GM08714 (cell line): ENCODE measurements at regions not wholly inside any gene's neighbourhood (a gene's known extent, or its start where the extent isn't known, plus 50 kb on each side); places are given as distances from the start of the nearest gene placed in this dataset.
"Not testable (repeated sequence)": the region's sequence is repeated elsewhere in the genome, so short reads cannot be mapped to it uniquely, and the experiment has no call there.

Experiments used
- H3K4me3 ChIP-seq: fragments of 200-500 bp; sonication (Bioruptor generic); 2 replicates; pipeline ENCODE4 v1.5.1; 2014; ENCODE audit warnings: mild to moderate bottlenecking, low read length, inconsistent platforms
- ZNF274 ChIP-seq: IDR thresholded peaks from 2 replicates; pipeline ENCODE4 v1.6.1; 2012; ENCODE audit warnings: mild to moderate bottlenecking, low read depth, low read length

DNA sequence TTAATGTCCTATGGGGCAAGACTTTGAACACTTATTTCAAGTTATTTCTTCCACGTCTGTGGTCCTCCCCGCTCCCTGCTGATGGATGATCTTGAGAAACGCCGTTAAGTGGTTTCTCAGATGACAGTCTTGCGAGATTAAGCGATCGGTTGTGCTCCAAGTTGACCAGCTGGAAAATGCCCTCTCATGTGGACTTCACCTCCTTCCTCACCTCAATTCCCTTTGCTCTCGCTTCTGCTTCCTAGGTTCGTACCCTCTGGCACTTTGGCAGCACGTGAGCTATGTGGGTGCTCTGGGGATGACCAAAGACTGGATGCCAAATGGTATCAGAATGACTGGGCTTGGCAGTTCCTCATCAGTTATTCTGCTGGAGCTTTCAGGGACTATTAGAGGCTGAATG, 480.0 kb downstream of the ZNF536 start:
- no peak for TF ChIP-seq ZNF274
- H3K4me3 ChIP-seq: no peak overlapping the region

DNA sequence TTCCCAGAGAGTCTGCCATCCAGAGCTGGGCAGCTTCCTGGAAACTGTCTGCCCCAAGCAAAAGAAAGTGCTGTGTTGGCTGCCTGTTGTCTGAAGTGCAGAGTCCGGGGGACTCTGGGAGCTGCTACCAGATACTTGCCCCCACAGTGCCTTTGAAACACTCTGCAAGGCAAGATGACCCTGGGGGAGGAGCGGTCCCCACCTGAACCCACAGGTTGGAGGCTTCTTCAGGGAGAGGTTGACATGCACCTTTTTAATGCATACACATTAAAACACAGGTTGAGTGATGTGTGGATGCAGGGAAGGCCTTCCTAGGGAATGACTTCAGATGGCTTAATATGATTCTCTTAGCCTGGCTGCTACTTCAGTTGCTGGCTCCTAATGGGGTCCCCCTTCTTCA, 479.5 kb downstream of the ZNF536 start:
- no peak for TF ChIP-seq ZNF274

DNA sequence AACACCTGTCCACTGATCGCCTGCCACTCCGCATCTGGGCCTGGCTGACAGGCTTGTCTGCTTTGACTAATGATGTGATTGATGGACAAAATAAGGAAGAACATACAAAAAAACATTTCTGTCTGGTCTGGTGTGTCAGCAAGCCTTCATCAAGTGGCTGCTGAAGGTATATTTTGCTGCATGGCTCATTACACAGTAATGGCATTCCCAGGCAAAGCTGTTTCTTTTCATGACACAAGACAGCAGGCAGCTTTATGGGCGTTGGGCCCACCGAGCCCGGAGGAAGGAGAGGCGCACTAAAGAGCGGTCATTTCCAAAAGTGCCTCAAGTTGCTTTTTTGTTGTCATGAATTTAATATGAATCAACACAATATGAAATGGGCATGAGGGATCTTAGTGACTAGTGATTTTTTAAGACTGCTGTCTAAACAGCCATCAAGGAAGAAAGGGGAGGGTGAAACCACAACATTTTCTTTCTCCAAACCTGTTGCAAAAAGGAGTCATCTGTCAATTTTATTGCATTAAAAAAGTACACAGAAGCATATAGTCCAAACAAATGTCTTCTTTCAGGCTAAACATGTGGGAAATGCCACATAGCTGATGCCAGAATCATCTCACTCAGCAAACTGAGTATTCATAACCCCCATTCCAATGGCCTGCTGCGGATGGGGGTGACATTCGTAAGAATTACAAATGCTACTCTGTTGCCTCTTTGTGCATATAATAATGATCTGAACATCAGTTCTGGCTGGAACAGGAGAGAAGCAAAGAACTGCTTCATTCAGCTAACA, 476.6 kb downstream of the ZNF536 start:
- TF ChIP-seq ZNF274: no peak
- H3K4me3 ChIP-seq: no peak overlapping the region

More for the DNA sequence above, 479.5 kb downstream of the ZNF536 start:
- H3K4me3 ChIP-seq: no peak overlapping the region

DNA sequence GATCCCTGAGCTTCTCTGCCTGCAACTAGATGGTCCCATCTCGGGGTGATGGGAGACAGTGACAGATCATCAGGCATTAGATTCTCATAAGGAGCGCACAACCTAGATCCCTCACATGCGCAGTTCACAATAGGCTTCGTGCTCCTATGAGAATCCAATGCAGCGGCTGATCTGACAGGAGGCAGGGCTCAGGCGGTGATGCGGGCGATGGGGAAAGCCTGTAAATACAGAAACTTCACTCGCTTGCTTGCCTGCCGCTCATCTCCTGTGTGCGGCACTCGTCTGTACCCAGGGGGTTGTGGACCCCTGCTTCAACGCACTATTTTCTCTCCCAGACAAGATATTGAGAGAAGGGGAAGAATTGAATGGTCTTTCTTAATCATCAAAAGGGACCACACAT, 473.9 kb downstream of the ZNF536 start:
- TF ChIP-seq ZNF274: no peak
- no peak overlapping the region for H3K4me3 ChIP-seq

DNA sequence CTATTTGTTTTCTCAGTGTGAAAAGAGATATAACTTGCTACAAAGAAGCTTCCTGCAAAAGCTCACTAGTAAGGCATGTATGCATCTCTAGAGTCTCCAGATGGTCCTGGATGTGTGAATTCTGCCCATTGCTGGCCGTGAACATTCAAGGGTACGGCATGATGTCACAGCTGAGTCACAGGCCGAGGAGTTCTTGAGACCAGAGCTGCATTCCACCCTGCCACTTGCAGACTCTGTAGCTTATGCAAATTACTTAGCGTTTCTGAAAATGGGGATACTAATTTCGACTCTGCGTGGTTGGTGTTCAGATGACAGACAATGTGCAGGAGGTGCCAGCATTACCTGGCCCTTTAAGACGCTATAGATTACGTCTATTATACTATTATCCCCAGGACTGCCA, 470.7 kb downstream of the ZNF536 start:
- TF ChIP-seq ZNF274: no peak
- no peak overlapping the region for H3K4me3 ChIP-seq

DNA sequence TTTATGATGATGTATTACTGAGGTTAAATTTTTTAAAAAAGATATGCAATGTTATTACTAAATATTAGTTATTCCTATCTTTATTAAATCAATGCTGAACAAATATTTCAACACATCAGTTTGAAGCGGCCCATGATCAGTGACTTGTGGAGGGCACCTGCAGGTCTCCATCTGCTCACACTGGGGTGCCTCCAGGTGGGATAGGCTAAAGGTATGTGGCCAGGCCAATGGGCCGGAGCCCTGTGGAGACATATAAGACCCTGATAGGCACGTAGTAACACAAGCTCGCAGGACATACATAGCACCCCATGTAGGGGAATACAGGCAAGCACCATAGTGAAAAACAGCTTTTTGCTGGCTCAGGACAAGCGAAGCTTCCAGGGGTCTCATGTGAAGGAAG, 469.8 kb downstream of the ZNF536 start:
- TF ChIP-seq ZNF274: no peak
- no peak overlapping the region for H3K4me3 ChIP-seq

DNA sequence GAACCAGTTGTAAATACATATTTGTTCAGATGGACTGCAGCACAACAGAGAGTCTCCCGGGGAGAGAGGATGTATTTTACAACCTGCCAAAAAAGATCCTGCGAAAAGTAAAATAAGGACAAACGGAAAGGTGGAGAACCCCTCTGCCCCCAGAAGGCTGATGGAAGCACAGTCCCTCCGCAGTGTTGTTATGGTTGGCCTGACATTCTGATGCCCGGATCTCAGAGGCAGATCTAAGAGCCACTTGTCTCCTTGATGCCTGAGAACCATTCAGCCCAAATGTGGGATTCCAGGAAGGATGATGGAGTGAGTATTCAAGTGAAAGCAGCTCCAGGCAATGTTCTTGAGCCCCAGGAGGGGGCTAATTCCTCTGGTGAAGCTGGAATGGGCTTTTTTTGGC, 458.7 kb downstream of the ZNF536 start:
- no peak for TF ChIP-seq ZNF274
- H3K4me3 ChIP-seq: no peak overlapping the region

DNA sequence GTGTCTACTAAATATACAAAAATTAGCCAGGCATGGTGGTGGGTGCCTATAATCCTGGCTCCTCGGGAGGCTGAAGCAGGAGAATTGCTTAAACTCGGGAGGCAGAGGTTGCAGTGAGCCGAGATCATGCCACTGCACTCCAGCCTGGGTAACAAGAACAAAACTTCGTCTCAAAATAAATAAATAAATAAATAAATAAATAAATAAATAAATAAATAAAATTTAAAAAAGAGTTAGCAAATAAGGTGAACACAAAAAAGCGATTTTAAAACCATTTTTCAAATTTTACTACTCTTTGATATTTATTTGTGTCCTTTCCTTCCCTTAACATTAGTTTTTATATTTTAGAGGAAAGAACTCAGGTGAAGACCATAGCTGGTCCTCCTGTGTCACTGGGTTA, 453.3 kb downstream of the ZNF536 start:
- H3K4me3 ChIP-seq: not testable (repeated sequence)

DNA sequence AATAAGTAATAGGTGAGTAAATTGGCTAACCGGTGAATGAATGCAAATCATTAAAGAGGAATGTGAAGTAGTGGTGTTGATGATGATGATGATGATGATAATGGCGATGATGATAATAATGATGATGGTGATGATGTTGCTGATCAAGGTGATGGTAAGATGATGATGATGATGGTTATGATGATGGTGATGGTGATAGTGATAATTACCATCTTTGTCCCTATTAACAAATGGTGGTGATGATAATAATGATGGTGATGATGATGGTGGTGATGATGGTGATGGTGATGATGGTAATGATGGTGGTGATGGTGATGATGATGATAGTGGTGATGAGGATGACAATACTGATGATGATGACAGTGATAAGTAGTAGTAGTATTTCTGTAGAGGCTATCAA, 452.6 kb downstream of the ZNF536 start:
- H3K4me3 ChIP-seq: no peak overlapping the region
- TF ChIP-seq ZNF274: no peak

DNA sequence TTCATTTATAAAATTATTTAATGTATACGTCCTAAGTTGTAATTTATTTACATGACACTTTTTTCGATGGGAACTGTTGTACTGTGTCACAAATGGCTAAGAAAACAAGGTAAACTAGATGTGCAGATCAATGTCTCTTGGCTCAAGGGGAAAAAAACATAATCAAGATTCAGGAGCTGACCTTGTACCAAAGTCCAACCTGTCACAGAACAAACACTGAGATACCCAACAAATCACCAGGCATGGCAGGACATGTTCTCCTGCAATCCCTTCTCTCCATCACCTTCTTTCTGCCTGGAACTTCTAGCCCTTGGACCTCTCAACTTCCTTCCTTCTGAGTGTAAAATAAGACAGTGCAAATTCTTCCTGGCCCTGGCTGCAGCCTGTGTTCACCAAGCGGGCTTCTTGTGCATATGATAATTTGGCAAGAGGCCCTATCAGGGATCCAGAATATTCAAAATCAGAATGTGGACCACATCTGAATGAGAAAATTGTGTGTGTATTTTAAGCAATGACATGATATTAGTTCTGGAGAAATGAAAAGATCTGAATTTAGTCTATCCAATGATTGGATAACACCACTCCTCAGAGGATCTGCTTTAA, 445.9 kb downstream of the ZNF536 start:
- TF ChIP-seq ZNF274: no peak

DNA sequence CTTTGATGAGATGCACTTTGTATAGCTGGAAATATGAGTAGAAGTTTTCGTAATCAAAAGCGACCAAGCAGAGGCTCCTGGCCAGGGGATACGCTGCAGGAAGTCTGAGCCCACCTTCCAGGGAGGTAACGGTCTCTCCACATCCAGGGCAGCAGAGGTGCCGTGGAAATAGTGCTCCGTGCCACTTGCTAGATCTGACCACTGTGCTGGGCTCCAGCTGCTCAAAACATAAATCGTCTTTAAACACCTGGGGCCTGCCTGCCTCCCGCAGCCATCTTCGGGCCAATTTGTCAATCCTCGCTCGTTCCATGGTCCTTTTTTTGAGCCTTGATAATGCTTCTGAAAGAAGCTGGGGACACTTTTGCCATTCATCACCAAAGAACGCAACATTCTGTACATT, 445.0 kb downstream of the ZNF536 start:
- H3K4me3 ChIP-seq: no peak overlapping the region
- no peak for TF ChIP-seq ZNF274

More for the DNA sequence above, 445.9 kb downstream of the ZNF536 start:
- H3K4me3 ChIP-seq: no peak overlapping the region

DNA sequence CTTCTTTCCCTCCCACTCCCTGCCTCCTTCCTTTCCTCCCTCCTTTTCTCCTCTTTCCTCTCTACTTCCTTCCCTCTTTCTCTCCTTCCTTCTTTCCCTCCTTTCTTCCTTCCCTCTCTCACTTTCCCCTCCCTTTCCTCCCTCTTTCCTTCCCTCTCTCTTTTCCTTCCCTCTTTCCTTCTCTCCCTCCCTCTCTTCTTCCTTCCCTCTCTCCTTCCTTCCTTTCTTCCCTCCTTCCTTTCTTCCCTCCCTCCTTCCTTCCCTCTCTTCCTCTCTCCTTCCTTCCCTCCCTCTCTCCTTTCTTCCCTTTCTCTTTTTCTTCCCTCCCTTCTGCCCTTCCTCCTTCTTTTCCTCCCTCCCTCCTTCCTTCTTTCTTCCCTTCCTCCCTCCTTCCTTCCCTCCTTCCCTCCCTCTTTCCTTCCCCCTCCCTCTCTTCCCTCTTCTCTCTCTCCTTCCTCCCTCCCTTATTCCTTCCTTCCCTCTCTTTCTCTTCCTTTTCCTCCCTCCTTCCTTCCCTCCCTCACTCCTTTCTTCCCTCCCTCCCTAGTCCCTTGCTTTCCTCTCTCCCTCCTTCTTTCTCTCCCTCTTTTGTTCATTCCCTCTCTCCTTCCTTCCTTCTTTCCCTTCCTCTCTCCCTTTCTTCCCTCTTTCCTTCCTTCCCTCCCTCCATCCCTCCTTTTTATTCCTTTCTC, 443.9 kb downstream of the ZNF536 start:
- TF ChIP-seq ZNF274: no peak

DNA sequence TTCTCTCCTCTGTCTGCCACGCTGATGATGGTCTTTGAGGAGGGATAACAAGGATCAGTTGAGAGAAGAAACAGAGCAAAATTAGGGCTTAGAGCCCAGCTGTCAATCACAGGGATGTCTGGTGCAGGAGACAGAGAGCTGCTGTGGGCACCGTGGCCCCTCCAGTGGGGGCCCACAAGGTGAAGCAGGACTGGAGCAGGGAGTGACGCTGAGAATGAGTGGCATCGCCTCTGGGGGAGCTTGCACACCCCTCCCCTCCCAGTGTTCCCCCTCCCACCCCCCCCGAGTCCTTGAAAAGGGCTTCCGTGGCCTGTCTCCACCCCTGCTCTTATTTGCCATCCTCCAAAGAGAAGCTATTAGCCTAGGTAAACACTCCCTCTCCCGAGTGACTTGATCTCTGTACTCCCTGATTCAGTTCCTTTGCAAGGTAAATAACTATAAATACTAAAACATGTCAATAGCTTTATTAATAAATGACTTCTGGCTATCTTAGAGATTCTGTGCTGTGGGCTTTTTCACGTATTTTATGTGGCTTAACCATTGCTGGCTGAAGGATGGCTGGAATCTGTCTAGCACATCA, 440.0 kb downstream of the ZNF536 start:
- no peak overlapping the region for H3K4me3 ChIP-seq
- no peak for TF ChIP-seq ZNF274

More for the DNA sequence above, 443.9 kb downstream of the ZNF536 start:
- no peak overlapping the region for H3K4me3 ChIP-seq

DNA sequence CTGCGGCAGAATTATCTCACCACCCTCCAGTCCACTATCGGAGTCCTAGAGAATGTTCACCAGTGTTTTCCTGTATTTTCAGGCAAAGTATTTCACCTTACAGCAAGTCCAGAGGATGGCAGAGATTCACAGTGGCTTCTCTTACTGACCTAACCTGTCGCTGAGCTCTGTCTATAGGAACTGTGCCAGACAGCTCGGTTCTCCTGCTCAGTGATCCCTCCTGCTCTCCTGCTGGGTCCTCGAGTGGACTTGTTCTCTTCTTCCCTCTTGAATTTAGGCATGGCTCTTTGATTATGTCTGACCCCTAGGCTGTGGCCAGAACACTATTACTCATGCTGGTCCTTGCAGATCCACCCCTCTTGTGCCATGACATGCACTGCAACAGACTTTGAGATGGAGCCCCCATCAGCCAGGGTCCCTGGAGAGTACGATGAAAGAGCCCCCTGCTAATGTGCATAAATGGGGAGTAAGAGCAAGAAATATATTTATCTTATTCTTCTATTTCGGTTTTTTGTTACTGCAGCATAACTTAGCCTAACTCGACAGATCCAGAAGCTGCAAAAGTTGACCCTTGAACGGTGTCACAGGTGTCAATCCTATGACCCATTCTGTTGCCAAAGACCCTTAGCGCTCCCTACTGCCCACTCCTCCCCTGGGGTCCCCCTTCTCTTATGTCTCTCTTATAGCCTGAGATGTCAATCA, 439.4 kb downstream of the ZNF536 start:
- no peak for TF ChIP-seq ZNF274
- H3K4me3 ChIP-seq: no peak overlapping the region
